H1 (cell line): ENCODE measurements at regions not wholly inside any gene's neighbourhood (a gene's known extent, or its start where the extent isn't known, plus 50 kb on each side); places are given as distances from the start of the nearest gene placed in this dataset.

Experiments used
- CTCF ChIA-PET: fragments of 300-600 bp; sonication (Branson Sonifier 250); formaldehyde crosslinking; loops from one replicate; lab custom pipeline; 2021; ENCODE audit not compliant: partially characterized antibody; lab: Charles Lee
- POLR2A ChIA-PET: fragments of 300-600 bp; sonication (Branson Sonifier 250); formaldehyde crosslinking; loops from one replicate; lab custom pipeline; 2021; ENCODE audit warnings: inconsistent platforms; ENCODE audit not compliant: partially characterized antibody; lab: Charles Lee
- DNase-seq, 2 experiments: peaks; one replicate each; pipeline versions ENCODE4 v3.0.0 to v3.0.0-alpha.2; 2010 to 2022; ENCODE audit warnings: low spot score in 2 of 2, low read depth in 1 of 2, mixed read lengths in 1 of 2
- FAIRE-seq: peaks from 2 replicates; lab custom pipeline; 2011; peaks lifted over from hg19 to GRCh38; lab: Jason Lieb, UNC
- H2AFZ ChIP-seq: 2 replicates; pipeline ENCODE4 v1.8.1; 2012; ENCODE audit warnings: low read length, inconsistent platforms
- H2AK5ac ChIP-seq: 2 replicates; pipeline ENCODE4 v1.6.1; 2013; ENCODE audit warnings: low read depth, low read length
- H2BK120ac ChIP-seq: replicated peaks from 2 replicates; pipeline ENCODE3; 2013; ENCODE audit warnings: low read depth, low read length, inconsistent platforms
- H2BK12ac ChIP-seq: 2 replicates; pipeline ENCODE4 v1.6.1; 2013; ENCODE audit warnings: low read depth, low read length
- H2BK15ac ChIP-seq: 2 replicates; pipeline ENCODE4 v1.6.1; 2013; ENCODE audit warnings: low read length
- H2BK20ac ChIP-seq: 2 replicates; pipeline ENCODE4 v1.6.1; 2013; ENCODE audit warnings: low read length
- H2BK5ac ChIP-seq: 2 replicates; pipeline ENCODE4 v1.6.1; 2013; ENCODE audit warnings: low read depth, low read length
- H3K14ac ChIP-seq: 2 replicates; pipeline ENCODE4 v1.6.1; 2013; ENCODE audit warnings: inconsistent platforms; ENCODE audit not compliant: insufficient read length
- H3K18ac ChIP-seq: 2 replicates; pipeline ENCODE4 v1.6.1; 2013; ENCODE audit warnings: low read length; ENCODE audit errors: extremely low read depth
- H3K23ac ChIP-seq: 2 replicates; pipeline ENCODE4 v1.6.1; 2013; ENCODE audit warnings: inconsistent platforms; ENCODE audit not compliant: insufficient read length
- H3K23me2 ChIP-seq: 2 replicates; pipeline ENCODE4 v1.6.1; 2013; ENCODE audit warnings: low read depth, low read length
- H3K27ac ChIP-seq: 2 replicates; pipeline ENCODE4 v1.6.1; 2011; ENCODE audit warnings: low read depth, low read length, inconsistent platforms
- H3K27me3 ChIP-seq, 4 experiments: replicated peaks in 1 of 4; 1 replicate in 1 of 4; 2 replicates in 3 of 4; pipeline versions ENCODE4 v1.6.1 to v1.8.1; 2011 to 2013; ENCODE audit warnings: low read length in 3 of 4, mild to moderate bottlenecking in 3 of 4, inconsistent platforms in 2 of 4, mixed read lengths in 2 of 4, moderate library complexity in 1 of 4; ENCODE audit not compliant: control insufficient read depth in 3 of 4, insufficient read depth in 3 of 4; ENCODE audit errors: extremely low read depth in 1 of 4
- H3K36me3 ChIP-seq, 4 experiments: 2 replicates each; pipeline versions ENCODE4 v1.6.1 to v1.8.1; 2011 to 2013; ENCODE audit warnings: mild to moderate bottlenecking in 4 of 4, low read length in 3 of 4, moderate library complexity in 2 of 4, control low read depth in 1 of 4, inconsistent platforms in 1 of 4; ENCODE audit not compliant: insufficient read depth in 4 of 4, control insufficient read depth in 2 of 4
- H3K4ac ChIP-seq: replicated peaks from 2 replicates; pipeline ENCODE3; 2013; ENCODE audit warnings: low read length, low read depth, mixed read lengths, inconsistent platforms; ENCODE audit not compliant: insufficient read length
- H3K4me1 ChIP-seq, 4 experiments: replicated peaks in 1 of 4; 1 replicate in 1 of 4; 2 replicates in 3 of 4; pipeline versions ENCODE4 v1.6.1 to v1.8.1; 2011 to 2013; ENCODE audit warnings: low read length in 3 of 4, inconsistent platforms in 2 of 4, mixed read lengths in 1 of 4; ENCODE audit not compliant: insufficient read depth in 4 of 4, control insufficient read depth in 3 of 4
- H3K4me2 ChIP-seq, 2 experiments: 2 replicates each; pipeline versions ENCODE4 v1.6.1 to v1.8.1; 2011 to 2013; ENCODE audit warnings: low read depth in 2 of 2, low read length in 2 of 2, control low read depth in 1 of 2, inconsistent platforms in 1 of 2, mild to moderate bottlenecking in 1 of 2; ENCODE audit not compliant: insufficient read depth in 1 of 2
- H3K4me3 ChIP-seq, 4 experiments: fragments of 200-600, 300-600 bp in 1 of 4; sonication (generic), shearing (Covaris generic), sonication (Bioruptor Twin) in 1 of 4; 2 replicates each; pipeline versions ENCODE4 v1.5.1 to v1.8.1; 2011 to 2016; ENCODE audit warnings: low read length in 4 of 4, low read depth in 3 of 4, control low read depth in 2 of 4, inconsistent platforms in 2 of 4, mild to moderate bottlenecking in 2 of 4, mixed read lengths in 1 of 4, moderate library complexity in 1 of 4; ENCODE audit not compliant: insufficient read depth in 2 of 4; ENCODE audit errors: extremely low read depth in 1 of 4
- H3K56ac ChIP-seq: replicated peaks from 2 replicates; pipeline ENCODE3; 2013; ENCODE audit warnings: low read depth, mild to moderate bottlenecking, mixed read lengths, low read length, inconsistent platforms; ENCODE audit not compliant: insufficient read length
- H3K79me1 ChIP-seq: 2 replicates; pipeline ENCODE4 v1.6.1; 2013; ENCODE audit warnings: low read depth, low read length, control low read depth
- H3K79me2 ChIP-seq, 2 experiments: 2 replicates each; pipeline versions ENCODE4 v1.6.1 to v1.8.1; 2012 to 2013; ENCODE audit warnings: low read length in 2 of 2, mild to moderate bottlenecking in 2 of 2, inconsistent platforms in 1 of 2; ENCODE audit not compliant: insufficient read depth in 2 of 2, control insufficient read depth in 1 of 2
- H3K9ac ChIP-seq, 4 experiments: replicated peaks in 1 of 4; 1 replicate in 1 of 4; 2 replicates in 3 of 4; pipeline versions ENCODE4 v1.6.1 to v1.8.1; 2011 to 2013; ENCODE audit warnings: low read depth in 3 of 4, low read length in 3 of 4, control low read depth in 2 of 4, mild to moderate bottlenecking in 2 of 4, moderate library complexity in 2 of 4, inconsistent platforms in 1 of 4; ENCODE audit errors: extremely low read depth in 1 of 4
- H3K9me3 ChIP-seq, 2 experiments: 2 replicates each; pipeline versions ENCODE4 v1.6.1 to v1.8.1; 2012 to 2013; ENCODE audit warnings: mild to moderate bottlenecking in 2 of 2, moderate library complexity in 2 of 2, control low read depth in 1 of 2, inconsistent platforms in 1 of 2, low read depth in 1 of 2, low read length in 1 of 2, mixed read lengths in 1 of 2; ENCODE audit not compliant: insufficient read depth in 2 of 2
- H4K20me1 ChIP-seq, 2 experiments: replicated peaks in 1 of 2; 2 replicates each; pipeline versions ENCODE3 to v1.8.1; 2011 to 2013; ENCODE audit warnings: inconsistent platforms in 2 of 2, low read length in 2 of 2, mild to moderate bottlenecking in 1 of 2; ENCODE audit not compliant: insufficient read depth in 2 of 2, control insufficient read depth in 1 of 2
- H4K5ac ChIP-seq: 2 replicates; pipeline ENCODE4 v1.6.1; 2013; ENCODE audit warnings: low read length, low read depth, mixed read lengths, inconsistent platforms; ENCODE audit not compliant: insufficient read length
- H4K8ac ChIP-seq: 2 replicates; pipeline ENCODE4 v1.8.0; 2013; ENCODE audit warnings: mild to moderate bottlenecking, moderate library complexity, low read length, inconsistent platforms; ENCODE audit not compliant: insufficient read depth; ENCODE audit errors: extremely low read depth
- H4K91ac ChIP-seq: replicated peaks from 2 replicates; pipeline ENCODE3; 2013; ENCODE audit warnings: low read length, mixed read lengths, inconsistent platforms; ENCODE audit not compliant: insufficient read length
- MAFK ChIP-seq: IDR thresholded peaks from 2 replicates; pipeline ENCODE4 v1.6.1; 2012; ENCODE audit warnings: low read depth, mild to moderate bottlenecking, improper control_type of control experiment, low read length
- RBBP5 ChIP-seq: IDR thresholded peaks from 2 replicates; pipeline ENCODE4 v1.7.1; 2012; ENCODE audit warnings: low read depth, mild to moderate bottlenecking, inconsistent platforms, low read length, moderate library complexity, borderline replicate concordance
- SUZ12 ChIP-seq: fragments of 200-600 bp; sonication (generic); IDR thresholded peaks from 2 replicates; pipeline ENCODE4 v1.6.1; 2012; ENCODE audit warnings: mild to moderate bottlenecking, inconsistent platforms, low read length, moderate library complexity, mixed read lengths
- TEAD4 ChIP-seq: IDR thresholded peaks from 2 replicates; pipeline ENCODE4 v1.6.1; 2012; ENCODE audit warnings: low read depth, low read length, inconsistent platforms, mixed read lengths
- WGBS, 2 experiments: shearing (Covaris generic) in 1 of 2; methylation state at CpG; one replicate each; pipeline versions ENCODE4 v1.1.6 to v1.1.7; 2013 to 2015; ENCODE audit warnings: low lambda C conversion rate in 2 of 2, mixed read lengths in 2 of 2, inconsistent platforms in 1 of 2, low coverage in 1 of 2, missing lambda C conversion rate in 1 of 2; ENCODE audit not compliant: insufficient replicate concordance in 2 of 2, insufficient coverage in 1 of 2, insufficient read length in 1 of 2; ENCODE audit errors: extremely low coverage in 1 of 2, missing lambda C conversion rate in 1 of 2; 5-methylcytosine and 5-hydroxymethylcytosine counted together

DNA sequence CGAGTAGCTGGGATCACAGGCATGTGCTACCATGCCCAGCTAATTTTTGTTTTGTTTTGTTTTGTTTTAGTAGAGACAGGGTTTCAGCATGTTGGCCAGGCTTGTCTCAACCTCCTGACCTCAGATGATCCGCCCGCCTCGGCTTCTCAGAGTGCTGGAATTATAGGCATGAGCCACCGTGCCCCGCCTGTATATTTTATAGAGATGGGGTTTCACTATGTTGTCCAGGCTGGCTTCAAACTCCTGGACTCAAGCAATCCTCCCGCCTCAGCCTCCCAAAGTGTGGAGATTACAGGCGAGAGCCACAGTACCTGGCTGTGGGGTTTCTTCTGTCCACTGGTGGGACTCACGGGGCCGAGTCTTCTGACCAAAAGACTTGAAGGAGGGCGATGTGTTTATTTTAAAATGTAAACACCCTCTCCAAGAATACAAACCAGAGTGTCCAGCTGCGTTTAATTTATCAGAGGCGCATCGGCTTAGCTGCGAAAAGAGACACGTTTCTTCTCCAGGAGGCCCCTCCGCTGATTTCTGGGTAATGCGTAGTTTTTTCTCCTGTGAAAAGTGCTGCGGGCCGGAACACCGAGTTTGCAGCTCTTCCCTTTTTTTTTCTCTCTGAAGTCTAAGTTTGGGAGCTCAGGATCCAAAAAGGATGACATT lies 86.9 kb upstream of the CIBAR2 start:
- H4K5ac ChIP-seq: no peak overlapping the region
- WGBS, 2 experiments: 92% methylated on average over 21 of the region's 21 CpGs; no CpG with 5 or more reads in 1 of the 2 experiments
- H4K20me1 ChIP-seq: no peaks in the 10 kb centered on the region
- FAIRE-seq: no peak
- no peak overlapping the region for H4K8ac ChIP-seq
- H3K4ac ChIP-seq: no peak overlapping the region
- H3K79me1 ChIP-seq: peaks cover 3% of the 10 kb centered on the region; the same call in 1 of the 2 replicates
- H3K4me2 ChIP-seq: no peak overlapping the region
- CTCF ChIA-PET: interaction anchor here (0.6 to 1.5 kb wide), 6 partner anchors 12 to 518 kb away, joined by 3 to 4 read pairs (median 3); no protein-coding TSS in a partner anchor
- DNase-seq: no peak
- H2BK15ac ChIP-seq: no peak overlapping the region
- no peaks in the 10 kb centered on the region for H3K23me2 ChIP-seq
- H3K23ac ChIP-seq: no peak overlapping the region
- H3K27me3 ChIP-seq: no peaks in the 10 kb centered on the region; a peak in 1 of 7 replicates
- peaks cover 0 to 18% (median 14%) of the 10 kb centered on the region in 4 experiments; a peak in 6 of 7 replicates for H3K4me1 ChIP-seq
- POLR2A ChIA-PET: interaction anchor here (1.1 kb wide), 1 partner anchor 238 kb away, joined by 3 read pairs; no protein-coding TSS in a partner anchor
- H3K9me3 ChIP-seq: peaks cover 5 to 10% of the 10 kb centered on the region in 2 experiments; a peak in 1 of 4 replicates
- H3K18ac ChIP-seq: no peak overlapping the region; the same call in 1 of the 2 replicates
- no peak overlapping the region for H3K4me3 ChIP-seq
- H2BK12ac ChIP-seq: no peak overlapping the region
- H2AFZ ChIP-seq: no peak overlapping the region
- H2BK5ac ChIP-seq: no peak overlapping the region
- no peak overlapping the region for H2AK5ac ChIP-seq
- H3K27ac ChIP-seq: no peak overlapping the region
- TF ChIP-seq TEAD4 (no peak), RBBP5 (no peak), SUZ12 (no peak), MAFK (no peak)
- H3K79me2 ChIP-seq: peaks cover 0 to 10% of the 10 kb centered on the region in 2 experiments; a peak in 1 of 4 replicates
- H4K91ac ChIP-seq: no peak overlapping the region
- no peak overlapping the region for H3K9ac ChIP-seq
- no peak overlapping the region for H3K14ac ChIP-seq
- H3K56ac ChIP-seq: no peak overlapping the region
- no peak overlapping the region for H2BK120ac ChIP-seq
- no peaks in the 10 kb centered on the region for H3K36me3 ChIP-seq
- no peak overlapping the region for H2BK20ac ChIP-seq
